ENCODE measurements at regions not wholly inside any gene's neighbourhood (a gene's known extent, or its start where the extent isn't known, plus 50 kb on each side); places are given as distances from the start of the nearest gene placed in this dataset.

DNA sequence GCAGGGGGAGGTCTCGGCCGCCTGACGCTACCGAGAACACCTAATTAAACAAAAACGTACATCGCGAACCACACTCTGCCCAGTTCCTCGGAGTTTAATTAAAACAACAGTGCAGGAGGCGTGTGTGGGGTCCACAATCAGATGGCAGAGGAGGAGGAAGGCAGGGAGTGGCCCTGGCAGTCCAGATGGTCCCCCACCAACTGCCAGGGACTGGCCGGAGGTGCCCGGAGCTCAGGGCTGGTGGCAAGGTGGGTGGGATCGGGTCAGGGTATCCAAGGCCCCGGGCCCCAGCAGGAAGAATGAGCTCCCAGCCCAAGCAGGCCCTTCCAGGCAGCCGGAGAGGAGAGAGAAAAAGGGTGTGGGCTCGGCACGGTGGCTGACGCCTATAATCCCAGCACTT lies 71.3 kb downstream of the PTPRS start:
- TF ChIP-seq, protein P1, sequence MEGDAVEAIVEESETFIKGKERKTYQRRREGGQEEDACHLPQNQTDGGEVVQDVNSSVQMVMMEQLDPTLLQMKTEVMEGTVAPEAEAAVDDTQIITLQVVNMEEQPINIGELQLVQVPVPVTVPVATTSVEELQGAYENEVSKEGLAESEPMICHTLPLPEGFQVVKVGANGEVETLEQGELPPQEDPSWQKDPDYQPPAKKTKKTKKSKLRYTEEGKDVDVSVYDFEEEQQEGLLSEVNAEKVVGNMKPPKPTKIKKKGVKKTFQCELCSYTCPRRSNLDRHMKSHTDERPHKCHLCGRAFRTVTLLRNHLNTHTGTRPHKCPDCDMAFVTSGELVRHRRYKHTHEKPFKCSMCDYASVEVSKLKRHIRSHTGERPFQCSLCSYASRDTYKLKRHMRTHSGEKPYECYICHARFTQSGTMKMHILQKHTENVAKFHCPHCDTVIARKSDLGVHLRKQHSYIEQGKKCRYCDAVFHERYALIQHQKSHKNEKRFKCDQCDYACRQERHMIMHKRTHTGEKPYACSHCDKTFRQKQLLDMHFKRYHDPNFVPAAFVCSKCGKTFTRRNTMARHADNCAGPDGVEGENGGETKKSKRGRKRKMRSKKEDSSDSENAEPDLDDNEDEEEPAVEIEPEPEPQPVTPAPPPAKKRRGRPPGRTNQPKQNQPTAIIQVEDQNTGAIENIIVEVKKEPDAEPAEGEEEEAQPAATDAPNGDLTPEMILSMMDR (optimal IDR thresholded peaks at IDR 0.05 in 1 of 3, IDR thresholded peaks at IDR 0.05 in 1 of 3, conservative IDR thresholded peaks at IDR 0.05 in 1 of 3; ENCODE audit: extremely low read depth in 1 of 3, insufficient read depth in 2 of 3, low read length in 3 of 3), result no peak
- TF ChIP-seq EZH2 (IDR thresholded peaks at IDR 0.05; ENCODE audit: low read length), result no peak
